DMS 273 treated with DMSO at 0.1 percent for 48 hours (cell line): ENCODE measurements at regions not wholly inside any gene's neighbourhood (a gene's known extent, or its start where the extent isn't known, plus 50 kb on each side); places are given as distances from the start of the nearest gene placed in this dataset.

Experiments used
- DNase-seq: peaks from one replicate; lab custom pipeline; 2025; lab: John Stamatoyannopoulos, UW

DNA sequence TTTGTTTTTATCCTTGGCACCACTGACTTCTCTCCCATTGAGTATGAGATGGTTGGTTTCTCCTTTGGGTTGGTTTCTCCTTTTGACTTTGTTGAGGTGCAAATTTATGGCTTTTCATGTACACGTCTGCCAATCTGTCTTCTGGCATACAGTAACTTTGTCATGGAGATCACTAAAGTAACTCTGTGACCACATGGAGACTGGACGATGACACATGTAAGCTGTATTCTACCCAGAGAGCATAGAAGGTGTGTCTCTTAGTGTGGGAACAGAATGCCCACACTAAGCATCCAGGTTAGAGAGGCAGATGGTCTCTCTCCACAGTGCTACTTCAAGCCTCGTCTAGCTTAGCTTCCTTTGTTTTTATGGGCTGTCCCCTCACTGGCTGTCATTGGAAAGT is 897.5 kb downstream of the SUCLG1 start:
- no peak for DNase-seq

DNA sequence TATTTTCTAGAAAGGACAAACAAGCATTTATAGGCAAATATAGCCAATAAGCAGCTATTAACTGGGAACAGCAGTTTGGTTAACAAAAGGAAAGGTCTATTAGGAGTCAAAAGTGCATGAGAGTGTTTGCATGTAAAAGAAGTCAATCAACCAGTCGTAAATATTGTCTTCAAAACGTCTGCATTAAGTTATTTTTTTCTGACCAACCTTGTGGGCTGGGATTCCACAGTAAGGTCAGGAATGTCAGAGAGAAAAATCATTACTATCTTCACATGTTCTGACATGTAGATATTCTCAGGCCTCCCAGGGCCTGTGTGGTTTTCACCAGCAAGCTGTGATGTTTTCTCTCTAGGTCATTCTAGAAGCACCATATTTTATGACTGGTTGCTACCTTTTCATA is 922.5 kb downstream of the SUCLG1 start:
- DNase-seq: no peak

DNA sequence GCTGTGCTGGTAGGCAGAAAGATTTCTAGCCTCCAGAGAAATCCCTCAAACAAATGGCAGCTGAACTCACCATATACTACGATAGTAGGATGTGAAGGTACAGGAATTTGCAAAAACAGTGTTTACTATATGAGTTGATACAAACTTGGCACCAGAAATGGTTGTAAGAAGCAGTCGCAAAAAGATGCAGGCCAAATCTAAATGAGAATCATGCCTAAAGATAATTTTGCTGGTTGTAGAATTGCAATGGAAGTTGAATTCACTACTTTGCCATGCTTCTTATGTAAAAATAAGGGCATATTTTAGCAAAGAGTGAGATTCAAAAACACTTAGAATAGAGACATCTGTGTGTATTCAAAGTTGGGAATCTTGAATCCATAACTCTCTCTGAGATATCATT is 924.7 kb downstream of the SUCLG1 start:
- no peak for DNase-seq

GRCh38 chr2:83531206-83531826 is 927.8 kb downstream of the SUCLG1 start:
- no peak for DNase-seq

DNA sequence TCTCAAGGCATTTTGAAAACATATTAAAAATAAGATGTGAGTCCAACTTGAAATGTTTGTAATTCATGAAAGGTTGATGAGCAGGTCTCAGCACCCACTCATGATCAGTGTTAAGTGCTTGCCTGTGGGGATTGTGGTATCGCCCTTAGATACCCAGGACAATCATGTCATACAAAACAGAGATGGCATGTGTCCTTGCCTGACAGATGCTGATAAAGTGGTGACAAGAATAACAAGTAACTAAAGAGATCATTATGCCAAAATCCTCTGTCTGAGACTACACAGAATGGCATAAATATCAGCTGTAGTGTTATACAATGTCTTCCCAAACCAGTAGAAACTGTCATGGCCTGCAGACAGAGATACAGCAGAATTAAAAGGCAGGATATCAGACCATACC is 930.3 kb downstream of the SUCLG1 start:
- no peak for DNase-seq

GRCh38 chr2:83522891-83523493 is 936.1 kb downstream of the SUCLG1 start:
- no peak for DNase-seq

DNA sequence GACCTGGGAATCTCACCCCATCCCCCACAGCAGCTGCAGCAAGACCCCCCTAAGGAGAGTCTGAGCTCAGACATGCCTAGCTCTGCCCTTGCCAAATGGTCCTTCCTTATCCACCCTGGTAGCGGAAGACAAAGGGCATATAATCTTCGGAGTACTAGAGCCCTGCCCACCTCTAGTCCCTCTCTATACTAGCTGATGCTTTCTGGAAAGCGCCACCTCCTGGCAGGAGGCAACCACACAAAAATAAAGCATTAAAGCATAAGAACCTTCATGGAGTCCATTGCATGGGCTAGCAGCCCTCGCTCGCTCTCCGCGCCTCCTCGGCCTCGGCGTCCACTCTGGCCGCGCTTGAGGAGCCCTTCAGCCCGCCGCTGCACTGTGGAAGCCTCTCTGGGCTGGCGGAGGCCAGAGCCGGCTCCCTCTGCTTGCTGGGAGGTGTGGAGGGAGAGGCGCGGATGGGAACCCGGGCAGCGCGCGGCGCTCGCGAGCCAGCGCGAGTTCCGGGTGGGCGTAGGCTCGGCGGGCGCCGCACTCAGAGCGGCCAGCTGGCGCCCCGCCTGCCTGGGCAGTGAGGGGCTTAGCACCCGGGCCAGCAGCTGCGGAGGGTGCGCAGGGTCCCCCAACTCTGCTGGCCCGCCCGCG is 941.2 kb downstream of the SUCLG1 start:
- no peak for DNase-seq

GRCh38 chr2:83516503-83516902 is 942.6 kb downstream of the SUCLG1 start:
- no peak for DNase-seq

GRCh38 chr2:83487451-83487850 is 971.6 kb downstream of the SUCLG1 start:
- DNase-seq: no peak

DNA sequence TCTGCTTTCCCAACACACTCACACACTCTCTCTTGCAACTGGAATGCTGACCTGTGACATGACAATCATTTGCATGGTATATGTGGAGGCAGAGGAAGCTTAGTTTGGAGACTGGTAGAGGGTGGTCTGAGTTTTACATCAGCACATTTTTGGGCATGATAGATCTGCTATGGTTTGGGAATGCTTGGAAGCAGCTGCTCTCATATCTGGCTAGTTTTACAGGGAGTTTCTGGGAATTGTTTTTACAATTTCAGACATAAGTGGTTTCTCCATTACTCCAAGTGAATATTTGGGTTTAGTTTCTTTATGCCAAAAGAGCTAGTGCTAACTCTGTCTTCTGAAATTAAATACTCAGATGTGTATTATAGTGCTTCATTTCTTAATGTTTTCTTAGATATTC is 977.6 kb downstream of the SUCLG1 start:
- no peak for DNase-seq

- no peak for DNase-seq
Measured at GRCh38 chr2:83478037-83478436, 981.0 kb downstream of the SUCLG1 start.

DNA sequence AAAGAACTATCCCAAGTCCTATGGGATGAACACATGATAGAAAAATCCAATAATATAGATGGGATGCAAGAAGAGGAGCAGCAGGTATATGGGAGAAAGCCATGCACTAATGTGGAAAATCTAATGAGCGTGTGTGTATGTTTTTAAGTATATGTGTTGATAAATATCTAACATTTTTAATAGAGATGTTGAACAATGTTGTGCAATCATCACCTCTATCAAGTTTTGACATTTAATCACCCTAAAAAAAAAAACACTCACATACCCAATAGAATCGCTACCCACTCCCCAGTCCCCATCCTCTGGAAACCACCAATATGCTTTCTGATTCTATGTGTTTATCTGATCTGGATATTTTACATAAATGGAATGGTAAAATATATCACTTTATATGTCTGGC is 983.7 kb downstream of the SUCLG1 start:
- no peak for DNase-seq

DNA sequence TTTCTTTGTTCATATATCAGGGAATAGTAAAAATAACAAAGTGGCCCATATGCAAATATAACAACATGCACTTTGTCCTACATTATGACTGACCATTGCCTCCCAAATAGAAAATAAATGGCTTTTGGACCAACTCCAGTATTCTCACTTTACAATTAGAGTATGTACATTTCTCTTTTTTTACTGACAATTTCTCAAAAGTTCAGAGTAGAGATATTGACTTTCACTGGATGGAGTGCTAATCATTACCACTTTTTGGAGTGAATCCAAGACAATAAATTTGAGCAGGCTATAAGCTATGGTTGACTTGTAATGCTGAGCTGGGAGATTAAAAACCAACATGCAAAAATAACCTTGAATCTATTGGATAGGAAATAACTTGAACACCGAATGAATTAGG is 987.4 kb downstream of the SUCLG1 start:
- no peak for DNase-seq

DNA sequence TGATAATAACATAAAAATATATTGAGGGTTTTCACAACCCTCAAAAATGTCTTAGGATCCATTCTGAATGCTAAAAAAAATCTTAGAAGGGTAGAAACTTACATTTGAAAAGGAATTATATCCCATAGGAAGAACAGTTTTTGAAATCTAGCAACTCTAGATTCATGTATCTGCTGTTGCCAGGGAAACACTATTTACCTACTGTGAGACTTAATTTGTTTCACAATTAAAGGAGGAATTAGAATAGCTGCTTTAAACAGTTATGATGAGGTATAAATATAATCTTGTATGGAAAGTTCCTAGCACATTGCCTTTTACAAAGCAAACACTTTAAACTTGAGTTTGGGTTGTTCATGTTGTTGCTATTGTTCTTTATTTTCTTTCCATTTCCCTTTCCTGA is 988.2 kb downstream of the SUCLG1 start:
- no peak for DNase-seq

- no peak for DNase-seq
Measured at GRCh38 chr2:83464444-83464843, 994.6 kb downstream of the SUCLG1 start.

GRCh38 chr2:83462881-83463280 is 996.2 kb downstream of the SUCLG1 start:
- DNase-seq: no peak

DNA sequence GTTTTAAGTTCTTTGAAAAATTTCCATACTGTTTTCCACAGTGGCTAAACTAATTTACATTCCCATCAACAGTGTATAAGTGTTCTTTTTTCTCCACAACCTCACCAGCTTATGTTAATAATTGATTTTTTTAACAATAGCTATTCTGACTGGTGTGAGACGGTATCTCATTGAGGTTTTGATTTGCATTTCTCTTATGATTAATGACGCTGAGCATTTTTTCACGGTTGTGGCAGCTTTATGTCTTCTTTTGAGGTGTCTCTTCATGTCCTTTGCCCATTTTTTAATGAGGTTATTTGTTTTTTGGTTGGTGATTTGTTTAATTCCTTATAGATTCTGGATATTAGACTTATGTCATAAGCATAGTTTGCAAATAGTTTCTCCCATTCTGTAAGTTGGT is 997.9 kb downstream of the SUCLG1 start:
- DNase-seq: no peak

DNA sequence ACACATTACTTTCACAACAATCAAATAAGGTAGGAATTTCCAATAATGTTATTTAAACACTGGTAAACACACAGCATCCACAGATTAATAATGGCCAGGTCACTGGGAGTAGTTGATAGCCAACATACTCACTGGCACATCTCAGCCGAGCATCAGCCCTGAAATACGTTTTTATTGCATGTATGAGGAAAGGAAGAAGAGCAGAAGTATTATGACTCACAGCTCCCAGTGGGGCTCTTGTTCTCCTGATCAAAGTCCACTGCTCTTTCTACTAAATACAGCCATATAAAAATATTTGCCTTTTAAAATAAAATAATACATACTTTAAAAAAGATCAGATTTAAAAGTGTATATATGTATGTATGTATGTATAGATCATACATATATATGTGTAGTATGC is 999.6 kb downstream of the SUCLG1 start:
- DNase-seq: no peak

- DNase-seq: no peak
Measured at GRCh38 chr2:83435989-83436388, 1023.1 kb downstream of the SUCLG1 start.

DNA sequence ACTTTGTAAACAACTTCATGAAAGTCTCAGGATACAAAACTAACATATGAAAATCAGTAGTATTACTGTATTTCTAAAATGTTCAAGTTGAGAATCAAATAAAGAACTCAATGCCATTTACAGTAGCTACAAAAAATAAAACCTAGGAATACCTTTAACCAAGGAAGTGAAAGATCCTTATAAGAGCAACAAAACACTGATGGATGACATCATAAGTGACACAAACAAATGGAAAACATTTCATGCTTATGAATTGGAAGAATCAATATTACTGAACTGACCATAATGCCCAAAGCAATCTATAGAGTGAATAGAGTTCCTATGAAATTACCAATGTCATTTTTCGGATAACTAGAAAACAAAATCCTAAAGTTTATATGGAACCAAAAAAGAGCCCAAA is 1038.1 kb downstream of the SUCLG1 start:
- DNase-seq: no peak

DNA sequence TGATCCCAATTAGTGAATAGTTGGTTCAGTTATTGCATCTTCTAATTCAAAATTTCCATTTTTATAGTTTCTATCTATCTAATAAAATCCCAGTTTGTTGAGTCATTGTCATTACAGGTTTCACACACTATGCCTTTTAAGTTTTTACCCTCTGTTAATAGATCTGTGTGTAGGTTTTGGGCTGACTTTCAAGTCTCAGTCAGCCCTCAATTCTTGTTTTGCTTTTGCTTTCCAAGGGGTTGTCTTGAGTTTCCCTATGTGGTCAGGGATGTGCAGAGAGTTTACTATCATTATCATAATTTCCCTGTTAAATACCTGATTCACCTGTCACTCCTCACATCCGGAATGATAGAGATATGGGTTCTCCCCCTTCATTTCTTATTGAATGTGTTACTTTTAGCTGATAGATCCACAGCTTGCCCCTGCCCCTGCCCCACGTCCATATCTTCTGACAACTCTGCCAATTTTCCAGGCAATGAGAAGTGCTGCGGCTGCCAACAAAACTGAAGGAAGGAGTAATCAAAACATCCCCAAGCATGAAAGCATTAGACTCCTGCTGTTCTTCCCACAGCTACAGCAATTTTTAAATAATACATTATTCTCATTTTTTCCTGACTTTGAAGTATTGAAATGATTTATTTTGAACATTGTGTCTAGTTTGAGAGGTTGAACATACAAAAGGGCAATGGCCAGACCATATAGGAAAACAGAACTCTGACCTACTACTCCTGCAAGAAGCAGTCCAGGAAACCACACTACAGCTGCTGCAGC is 1064.8 kb downstream of the SUCLG1 start:
- DNase-seq: no peak

GRCh38 chr2:83388804-83389203 is 1070.3 kb downstream of the SUCLG1 start:
- DNase-seq: no peak

- DNase-seq: no peak
Measured at GRCh38 chr2:83386549-83386948, 1072.5 kb downstream of the SUCLG1 start.
